Subcutaneous abdominal adipose tissue (tissue), 5 donors: ENCODE measurements at regions not wholly inside any gene's neighbourhood (a gene's known extent, or its start where the extent isn't known, plus 50 kb on each side); places are given as distances from the start of the nearest gene placed in this dataset.

Source experiments
- H3K27ac ChIP-seq: one replicate; pipeline ENCODE4 v1.7.0; 2013; ENCODE audit warnings: low read depth, mild to moderate bottlenecking, inconsistent platforms, low read length, moderate library complexity
- H3K27me3 ChIP-seq, 5 donors: one replicate each; pipeline ENCODE4 v1.7.0; 2013; ENCODE audit warnings: low read length in 5 of 5, inconsistent platforms in 1 of 5; ENCODE audit not compliant: control insufficient read depth in 5 of 5, insufficient read depth in 4 of 5
- H3K36me3 ChIP-seq, 5 donors: one replicate each; pipeline ENCODE4 v1.7.0; 2013; ENCODE audit warnings: low read length in 5 of 5; ENCODE audit not compliant: control insufficient read depth in 5 of 5, insufficient read depth in 5 of 5
- H3K4me1 ChIP-seq, 5 donors: one replicate each; pipeline ENCODE4 v1.7.0; 2013; ENCODE audit warnings: low read length in 5 of 5, mild to moderate bottlenecking in 3 of 5, moderate library complexity in 1 of 5; ENCODE audit not compliant: control insufficient read depth in 5 of 5, insufficient read depth in 5 of 5
- H3K4me3 ChIP-seq, 5 donors: one replicate each; pipeline ENCODE4 v1.7.0; 2013; ENCODE audit warnings: low read length in 5 of 5, low read depth in 1 of 5
- H3K9ac ChIP-seq, 5 donors: one replicate each; pipeline ENCODE4 v1.7.0; 2013; ENCODE audit warnings: low read length in 5 of 5, mild to moderate bottlenecking in 4 of 5, moderate library complexity in 3 of 5
- H3K9me3 ChIP-seq, 5 donors: one replicate each; pipeline ENCODE4 v1.7.0; 2013; ENCODE audit warnings: low read length in 5 of 5; ENCODE audit not compliant: control insufficient read depth in 5 of 5
- donor health status: healthy.
- donor health status: healthy.
- donor health status: healthy.
- donor health status: healthy.
- donor health status: healthy.

GRCh38 chr16:11495066-11495407 lies 91.7 kb downstream of the LITAF start:
- Histone ChIP-seq H3K36me3 (no peaks in the 10 kb centered on the region), H3K27me3 (no peaks in the 10 kb centered on the region), H3K9ac (no peak overlapping the region), H3K27ac (no peak overlapping the region), H3K4me3 (no peak overlapping the region), H3K9me3 (peaks cover 0 to 13% (median 4%) of the 10 kb centered on the region in 5 donors), H3K4me1 (peaks cover 7 to 40% (median 32%) of the 10 kb centered on the region in 5 donors)
